ENCODE measurements at regions not wholly inside any gene's neighbourhood (a gene's known extent, or its start where the extent isn't known, plus 50 kb on each side); places are given as distances from the start of the nearest gene placed in this dataset.

GRCh38 chr15:39051626-39052322 is 487.2 kb upstream of the RASGRP1 start:
- TF ChIP-seq POLR2A (IDR thresholded peaks at IDR 0.05) = no peak
- TF ChIP-seq, protein P1, sequence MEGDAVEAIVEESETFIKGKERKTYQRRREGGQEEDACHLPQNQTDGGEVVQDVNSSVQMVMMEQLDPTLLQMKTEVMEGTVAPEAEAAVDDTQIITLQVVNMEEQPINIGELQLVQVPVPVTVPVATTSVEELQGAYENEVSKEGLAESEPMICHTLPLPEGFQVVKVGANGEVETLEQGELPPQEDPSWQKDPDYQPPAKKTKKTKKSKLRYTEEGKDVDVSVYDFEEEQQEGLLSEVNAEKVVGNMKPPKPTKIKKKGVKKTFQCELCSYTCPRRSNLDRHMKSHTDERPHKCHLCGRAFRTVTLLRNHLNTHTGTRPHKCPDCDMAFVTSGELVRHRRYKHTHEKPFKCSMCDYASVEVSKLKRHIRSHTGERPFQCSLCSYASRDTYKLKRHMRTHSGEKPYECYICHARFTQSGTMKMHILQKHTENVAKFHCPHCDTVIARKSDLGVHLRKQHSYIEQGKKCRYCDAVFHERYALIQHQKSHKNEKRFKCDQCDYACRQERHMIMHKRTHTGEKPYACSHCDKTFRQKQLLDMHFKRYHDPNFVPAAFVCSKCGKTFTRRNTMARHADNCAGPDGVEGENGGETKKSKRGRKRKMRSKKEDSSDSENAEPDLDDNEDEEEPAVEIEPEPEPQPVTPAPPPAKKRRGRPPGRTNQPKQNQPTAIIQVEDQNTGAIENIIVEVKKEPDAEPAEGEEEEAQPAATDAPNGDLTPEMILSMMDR (IDR thresholded peaks at IDR 0.05) = no peak
- no peak for TF ChIP-seq POLR2AphosphoS5 (IDR thresholded peaks at IDR 0.05)
